ENCODE measurements at regions not wholly inside any gene's neighbourhood (a gene's known extent, or its start where the extent isn't known, plus 50 kb on each side); places are given as distances from the start of the nearest gene placed in this dataset.

- Histone ChIP-seq H3K9ac (no peak overlapping the region), H3K4me3 (no peak overlapping the region), H3K27ac (no peak overlapping the region), H3K4me2 (no peak overlapping the region), H3K36me3 (no peaks in the 10 kb centered on the region), H3K4me1 (no peaks in the 10 kb centered on the region), H4K20me1 (no peaks in the 10 kb centered on the region), H3K9me3 (replicated peaks in 1 of 11) (no peaks in the 10 kb centered on the region), H3K27me3 (no peaks in the 10 kb centered on the region)
- TF ChIP-seq Cebpa-rat (IDR thresholded peaks at IDR 0.05): no peak
These were observed 230.3 kb upstream of the CFAP20DC start for GRCh38 chr3:59280113-59280512.

GRCh38 chr3:59277816-59278215, 228.0 kb upstream of the CFAP20DC start:
- no peak overlapping the region for H3K4me3 ChIP-seq
- H3K27ac ChIP-seq: no peak overlapping the region
- H4K20me1 ChIP-seq: no peaks in the 10 kb centered on the region
- no peaks in the 10 kb centered on the region for H3K9me3 ChIP-seq (replicated peaks in 1 of 11)
- H3K27me3 ChIP-seq: no peaks in the 10 kb centered on the region
- H3K36me3 ChIP-seq: no peaks in the 10 kb centered on the region
- no peak for TF ChIP-seq Cebpa-rat (IDR thresholded peaks at IDR 0.05)
- no peak overlapping the region for H3K4me2 ChIP-seq
- H3K4me1 ChIP-seq: peaks cover 0 to 5% (median 0%) of the 10 kb centered on the region in 10 experiments; a peak in 2 of 20 replicates
- H3K9ac ChIP-seq: no peak overlapping the region

GRCh38 chr3:59277201-59277600, 227.4 kb upstream of the CFAP20DC start:
- Histone ChIP-seq H3K4me2 (no peak overlapping the region), H3K4me1 (peaks cover 0 to 5% (median 0%) of the 10 kb centered on the region in 10 experiments; a peak in 2 of 20 replicates), H3K36me3 (no peaks in the 10 kb centered on the region), H4K20me1 (no peaks in the 10 kb centered on the region), H3K27me3 (no peaks in the 10 kb centered on the region), H3K9ac (no peak overlapping the region), H3K9me3 (replicated peaks in 1 of 11) (no peaks in the 10 kb centered on the region), H3K4me3 (no peak overlapping the region), H3K27ac (no peak overlapping the region)
- TF ChIP-seq Cebpa-rat (IDR thresholded peaks at IDR 0.05): no peak

GRCh38 chr3:59273976-59274375, 224.2 kb upstream of the CFAP20DC start:
- H3K36me3 ChIP-seq: no peaks in the 10 kb centered on the region
- H3K9me3 ChIP-seq (replicated peaks in 1 of 11): no peaks in the 10 kb centered on the region
- H3K4me2 ChIP-seq: peak overlapping the region in 2 of 11 experiments; percentile 2 to 28; a peak in 2 of 22 replicates
- no peak overlapping the region for H3K9ac ChIP-seq
- H3K27ac ChIP-seq: no peak overlapping the region
- no peak for TF ChIP-seq Cebpa-rat (IDR thresholded peaks at IDR 0.05)
- H3K4me3 ChIP-seq: no peak overlapping the region
- H4K20me1 ChIP-seq: no peaks in the 10 kb centered on the region
- no peaks in the 10 kb centered on the region for H3K27me3 ChIP-seq
- H3K4me1 ChIP-seq: peaks cover 0 to 5% (median 0%) of the 10 kb centered on the region in 10 experiments; a peak in 2 of 20 replicates

GRCh38 chr3:59271971-59272370, 222.1 kb upstream of the CFAP20DC start:
- no peaks in the 10 kb centered on the region for H4K20me1 ChIP-seq
- no peak overlapping the region for H3K27ac ChIP-seq
- TF ChIP-seq Cebpa-rat (IDR thresholded peaks at IDR 0.05): no peak
- no peak overlapping the region for H3K4me2 ChIP-seq
- no peaks in the 10 kb centered on the region for H3K27me3 ChIP-seq
- H3K4me1 ChIP-seq: peaks cover 0 to 5% (median 0%) of the 10 kb centered on the region in 10 experiments; a peak in 2 of 20 replicates
- no peak overlapping the region for H3K4me3 ChIP-seq
- H3K9me3 ChIP-seq (replicated peaks in 1 of 11): 0 out of 22 replicates have a peak, but pooled peaks cover 0 to 3% (median 0%) of the 10 kb centered on the region in 11 experiments
- no peak overlapping the region for H3K9ac ChIP-seq
- no peaks in the 10 kb centered on the region for H3K36me3 ChIP-seq

GRCh38 chr3:59270921-59271320, 221.1 kb upstream of the CFAP20DC start:
- no peak overlapping the region for H3K9ac ChIP-seq
- H4K20me1 ChIP-seq: no peaks in the 10 kb centered on the region
- H3K9me3 ChIP-seq (replicated peaks in 1 of 11): peaks cover 0 to 3% (median 0%) of the 10 kb centered on the region in 11 experiments; a peak in 1 of 22 replicates
- TF ChIP-seq Cebpa-rat (IDR thresholded peaks at IDR 0.05): no peak
- peaks cover 0 to 6% (median 0%) of the 10 kb centered on the region in 10 experiments; a peak in 2 of 20 replicates for H3K4me1 ChIP-seq
- H3K4me3 ChIP-seq: no peak overlapping the region
- H3K4me2 ChIP-seq: no peak overlapping the region
- H3K27me3 ChIP-seq: no peaks in the 10 kb centered on the region
- H3K36me3 ChIP-seq: no peaks in the 10 kb centered on the region
- no peak overlapping the region for H3K27ac ChIP-seq

- H3K4me3 ChIP-seq: no peak overlapping the region
- H4K20me1 ChIP-seq: no peaks in the 10 kb centered on the region
- no peak overlapping the region for H3K9ac ChIP-seq
- peaks cover 0 to 14% (median 0%) of the 10 kb centered on the region in 10 experiments; a peak in 4 of 20 replicates for H3K4me1 ChIP-seq
- H3K27me3 ChIP-seq: no peaks in the 10 kb centered on the region
- H3K9me3 ChIP-seq (replicated peaks in 1 of 11): peaks cover 0 to 3% (median 0%) of the 10 kb centered on the region in 11 experiments; a peak in 3 of 22 replicates
- H3K4me2 ChIP-seq: no peak overlapping the region
- no peak for TF ChIP-seq Cebpa-rat (IDR thresholded peaks at IDR 0.05)
- H3K36me3 ChIP-seq: no peaks in the 10 kb centered on the region
- H3K27ac ChIP-seq: no peak overlapping the region
These were observed 220.4 kb upstream of the CFAP20DC start for GRCh38 chr3:59270209-59270608.

- TF ChIP-seq Cebpa-rat (IDR thresholded peaks at IDR 0.05): no peak
- Histone ChIP-seq H3K27ac (no peak overlapping the region), H3K4me2 (no peak overlapping the region)
These were observed 218.3 kb upstream of the CFAP20DC start for GRCh38 chr3:59268170-59268569.

GRCh38 chr3:59267021-59267420, 217.2 kb upstream of the CFAP20DC start:
- Histone ChIP-seq H3K27ac (no peak overlapping the region), H3K9ac (no peak overlapping the region), H4K20me1 (no peaks in the 10 kb centered on the region), H3K4me2 (no peak overlapping the region), H3K4me1 (peaks cover 3 to 25% (median 13%) of the 10 kb centered on the region in 10 experiments; a peak in 19 of 20 replicates), H3K9me3 (replicated peaks in 1 of 11) (peaks cover 15 to 30% (median 24%) of the 10 kb centered on the region in 11 experiments), H3K27me3 (no peaks in the 10 kb centered on the region), H3K36me3 (peaks cover 0 to 6% (median 0%) of the 10 kb centered on the region in 11 experiments; a peak in 1 of 22 replicates), H3K4me3 (no peak overlapping the region)
- TF ChIP-seq Cebpa-rat (IDR thresholded peaks at IDR 0.05): no peak

More at GRCh38 chr3:59268170-59268569, 218.3 kb upstream of the CFAP20DC start:
- H3K27me3 ChIP-seq: no peaks in the 10 kb centered on the region
- no peak overlapping the region for H3K9ac ChIP-seq
- H3K4me3 ChIP-seq: no peak overlapping the region
- H3K9me3 ChIP-seq (replicated peaks in 1 of 11): peaks cover 15 to 23% (median 18%) of the 10 kb centered on the region in 11 experiments
- peaks cover 0 to 6% (median 0%) of the 10 kb centered on the region in 11 experiments; a peak in 1 of 22 replicates for H3K36me3 ChIP-seq
- H3K4me1 ChIP-seq: peaks cover 0 to 13% (median 2%) of the 10 kb centered on the region in 10 experiments; a peak in 11 of 20 replicates
- no peaks in the 10 kb centered on the region for H4K20me1 ChIP-seq

GRCh38 chr3:59266551-59266950, 216.7 kb upstream of the CFAP20DC start:
- no peak overlapping the region for H3K4me3 ChIP-seq
- H3K4me2 ChIP-seq: no peak overlapping the region
- H3K4me1 ChIP-seq: peaks cover 6 to 29% (median 17%) of the 10 kb centered on the region in 10 experiments; a peak in 19 of 20 replicates
- peaks cover 15 to 30% (median 24%) of the 10 kb centered on the region in 11 experiments for H3K9me3 ChIP-seq (replicated peaks in 1 of 11)
- no peak overlapping the region for H3K9ac ChIP-seq
- peaks cover 0 to 6% (median 0%) of the 10 kb centered on the region in 11 experiments; a peak in 1 of 22 replicates for H3K36me3 ChIP-seq
- TF ChIP-seq Cebpa-rat (IDR thresholded peaks at IDR 0.05): no peak
- H4K20me1 ChIP-seq: no peaks in the 10 kb centered on the region
- no peaks in the 10 kb centered on the region for H3K27me3 ChIP-seq
- no peak overlapping the region for H3K27ac ChIP-seq
